SU-DHL-6 (cell line): ENCODE measurements at regions not wholly inside any gene's neighbourhood (a gene's known extent, or its start where the extent isn't known, plus 50 kb on each side); places are given as distances from the start of the nearest gene placed in this dataset.

Experiments
- H2AFZ ChIP-seq: fragments of 200-600 bp; sonication (generic); 2 replicates; pipeline ENCODE4 v1.6.1; 2014; ENCODE audit warnings: low read depth, mild to moderate bottlenecking, moderate library complexity, mixed read lengths, antibody characterized with exemption, low read length; ENCODE audit not compliant: severe bottlenecking
- H3F3A ChIP-seq: fragments of 200-600 bp; shearing (Covaris generic); 2 replicates; pipeline ENCODE4 v1.6.0; 2016; ENCODE audit warnings: antibody characterized with exemption, mild to moderate bottlenecking; ENCODE audit not compliant: insufficient read depth
- H3K27ac ChIP-seq: fragments of 200-600 bp; sonication (generic); 2 replicates; pipeline ENCODE4 v1.5.1; 2016; ENCODE audit warnings: low read depth, mild to moderate bottlenecking, low read length, moderate library complexity, mixed read lengths
- H3K27me3 ChIP-seq: fragments of 200-600 bp; sonication (generic), shearing (Covaris generic); 2 replicates; pipeline ENCODE4 v1.6.0; 2014; ENCODE audit warnings: mild to moderate bottlenecking, low read length
- H3K36me3 ChIP-seq: fragments of 200-600 bp; sonication (generic); 2 replicates; pipeline ENCODE4 v1.6.1; 2014; ENCODE audit warnings: mild to moderate bottlenecking, low read length, mixed read lengths
- H3K4me2 ChIP-seq: fragments of 300-600, 200-600 bp; shearing (Covaris generic), sonication (generic); 2 replicates; pipeline ENCODE4 v1.6.0; 2014; ENCODE audit warnings: low read length, low read depth, mild to moderate bottlenecking; ENCODE audit not compliant: poor library complexity, severe bottlenecking
- H3K4me3 ChIP-seq: fragments of 200-600 bp; sonication (generic); 2 replicates; pipeline ENCODE4 v1.5.1; 2014; ENCODE audit warnings: antibody characterized with exemption, low read length, mild to moderate bottlenecking, mixed read lengths; ENCODE audit not compliant: insufficient read depth, poor library complexity, severe bottlenecking
- H3K79me2 ChIP-seq: fragments of 200-600 bp; sonication (generic); 2 replicates; pipeline ENCODE4 v1.6.1; 2014; ENCODE audit warnings: mild to moderate bottlenecking, low read length, moderate library complexity; ENCODE audit not compliant: insufficient read depth
- H3K9ac ChIP-seq: fragments of 200-600 bp; sonication (generic); 2 replicates; pipeline ENCODE4 v1.7.0; 2014; ENCODE audit warnings: mild to moderate bottlenecking, low read length
- H3K9me2 ChIP-seq: fragments of 200-600 bp; sonication (generic); replicated peaks from 2 replicates; pipeline ENCODE4 v1.6.1; 2014; ENCODE audit warnings: low read length; ENCODE audit not compliant: insufficient read depth
- H3K9me3 ChIP-seq: fragments of 200-600 bp; sonication (generic); 2 replicates; pipeline ENCODE4 v1.6.1; 2014; ENCODE audit warnings: low read length, mixed read lengths; ENCODE audit not compliant: insufficient read depth
- H4K20me1 ChIP-seq: fragments of 200-600 bp; sonication (generic); 2 replicates; pipeline ENCODE4 v1.6.1; 2014; ENCODE audit warnings: low read depth, mild to moderate bottlenecking, antibody characterized with exemption, low read length, moderate library complexity, mixed read lengths
- CTCF ChIP-seq: fragments of 200-600 bp; sonication (generic); IDR thresholded peaks from one replicate; pipeline ENCODE4 v1.5.1; 2017; ENCODE audit warnings: antibody characterized with exemption, mild to moderate bottlenecking, low read length, moderate library complexity; ENCODE audit not compliant: insufficient read depth, poor library complexity, severe bottlenecking
- EZH2phosphoT487 ChIP-seq: fragments of 200-600 bp; sonication (generic), shearing (Covaris generic); conservative IDR thresholded peaks from 2 replicates; pipeline ENCODE4 v1.6.1; 2018; ENCODE audit warnings: mild to moderate bottlenecking, antibody characterized with exemption, low read length, moderate library complexity, mixed read lengths

GRCh38 chr18:25604894-25605597 is 253.1 kb upstream of the ZNF521 start:
- Histone ChIP-seq H3K4me3 (no peak overlapping the region), H4K20me1 (no peaks in the 10 kb centered on the region), H3K9ac (no peak overlapping the region), H3K27ac (no peak overlapping the region), H3K27me3 (no peaks in the 10 kb centered on the region), H2AFZ (no peak overlapping the region), H3K9me3 (no peaks in the 10 kb centered on the region), H3K4me2 (no peak overlapping the region), H3K9me2 (no peaks in the 10 kb centered on the region), H3K36me3 (no peaks in the 10 kb centered on the region), H3F3A (no peaks in the 10 kb centered on the region), H3K79me2 (no peaks in the 10 kb centered on the region)
- TF ChIP-seq EZH2phosphoT487: no peak

GRCh38 chr18:25604196-25604893 is 252.4 kb upstream of the ZNF521 start:
- TF ChIP-seq EZH2phosphoT487: no peak
- no peak for TF ChIP-seq CTCF
- no peaks in the 10 kb centered on the region for H3F3A ChIP-seq
- H3K4me3 ChIP-seq: no peak overlapping the region
- no peaks in the 10 kb centered on the region for H3K9me3 ChIP-seq
- H3K4me2 ChIP-seq: no peak overlapping the region
- no peaks in the 10 kb centered on the region for H3K36me3 ChIP-seq
- no peaks in the 10 kb centered on the region for H3K9me2 ChIP-seq
- H2AFZ ChIP-seq: no peak overlapping the region
- H3K27ac ChIP-seq: no peak overlapping the region
- H3K79me2 ChIP-seq: no peaks in the 10 kb centered on the region
- H4K20me1 ChIP-seq: no peaks in the 10 kb centered on the region
- no peaks in the 10 kb centered on the region for H3K27me3 ChIP-seq
- no peak overlapping the region for H3K9ac ChIP-seq

GRCh38 chr18:25599443-25599842 is 247.5 kb upstream of the ZNF521 start:
- Histone ChIP-seq H3K9ac (no peak overlapping the region), H4K20me1 (no peaks in the 10 kb centered on the region), H3K36me3 (no peaks in the 10 kb centered on the region), H3F3A (no peaks in the 10 kb centered on the region), H3K27me3 (no peaks in the 10 kb centered on the region), H2AFZ (no peak overlapping the region), H3K79me2 (no peaks in the 10 kb centered on the region), H3K27ac (no peak overlapping the region), H3K4me2 (no peak overlapping the region), H3K9me2 (no peaks in the 10 kb centered on the region), H3K4me3 (no peak overlapping the region), H3K9me3 (no peaks in the 10 kb centered on the region)
- no peak for TF ChIP-seq EZH2phosphoT487
- no peak for TF ChIP-seq CTCF

- Histone ChIP-seq H3K9me2 (no peaks in the 10 kb centered on the region), H3K27me3 (no peaks in the 10 kb centered on the region), H3K79me2 (no peaks in the 10 kb centered on the region), H2AFZ (no peak overlapping the region), H3F3A (no peaks in the 10 kb centered on the region), H3K27ac (no peak overlapping the region), H3K36me3 (no peaks in the 10 kb centered on the region), H3K4me3 (no peak overlapping the region), H3K9me3 (no peaks in the 10 kb centered on the region), H3K9ac (no peak overlapping the region), H3K4me2 (no peak overlapping the region), H4K20me1 (no peaks in the 10 kb centered on the region)
- TF ChIP-seq EZH2phosphoT487 (no peak), CTCF (no peak)
Measured at GRCh38 chr18:25597476-25597875, 245.5 kb upstream of the ZNF521 start.
